Epithelial cell of esophagus (primary cell): ENCODE measurements at regions not wholly inside any gene's neighbourhood (a gene's known extent, or its start where the extent isn't known, plus 50 kb on each side); places are given as distances from the start of the nearest gene placed in this dataset.
A peak's percentile ranks its signal among the peaks of the same experiment; 100 is the strongest.

ENCODE experiments used
- DNase-seq: peaks from one replicate; pipeline ENCODE4 v3.0.0; 2010; ENCODE audit warnings: low read depth
- H3K4me3 ChIP-seq: 2 replicates; pipeline ENCODE4 v1.5.1; 2011; ENCODE audit warnings: mild to moderate bottlenecking, low read length, control low read depth
- TF ChIP-seq, protein P1 (sequence below): IDR thresholded peaks from 2 replicates; pipeline ENCODE4 v1.5.1; 2011; ENCODE audit warnings: low read depth, mild to moderate bottlenecking, low read length, control low read depth, inconsistent platforms; ENCODE audit not compliant: insufficient read depth; ENCODE audit errors: missing control alignments

DNA sequence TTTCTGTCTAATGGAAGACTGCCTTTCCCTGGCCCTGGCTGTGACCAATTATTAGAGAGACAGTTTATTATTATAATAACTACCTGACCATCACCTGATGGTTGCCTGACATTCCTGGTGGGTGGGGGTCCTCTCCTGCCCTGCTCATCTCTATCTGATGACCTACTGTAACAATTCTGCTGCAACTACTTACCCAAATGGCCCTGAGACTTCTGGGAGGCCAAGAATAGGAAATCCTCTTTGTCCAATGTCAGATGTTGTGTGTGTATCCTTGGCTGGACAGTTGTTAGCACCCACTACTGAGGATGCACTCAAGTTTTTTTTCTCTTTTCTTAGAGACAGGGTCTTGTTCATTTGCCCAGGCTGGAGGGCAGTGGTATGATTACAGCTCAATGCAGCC is 110.3 kb downstream of the DDX1 start:
- TF ChIP-seq, protein P1, sequence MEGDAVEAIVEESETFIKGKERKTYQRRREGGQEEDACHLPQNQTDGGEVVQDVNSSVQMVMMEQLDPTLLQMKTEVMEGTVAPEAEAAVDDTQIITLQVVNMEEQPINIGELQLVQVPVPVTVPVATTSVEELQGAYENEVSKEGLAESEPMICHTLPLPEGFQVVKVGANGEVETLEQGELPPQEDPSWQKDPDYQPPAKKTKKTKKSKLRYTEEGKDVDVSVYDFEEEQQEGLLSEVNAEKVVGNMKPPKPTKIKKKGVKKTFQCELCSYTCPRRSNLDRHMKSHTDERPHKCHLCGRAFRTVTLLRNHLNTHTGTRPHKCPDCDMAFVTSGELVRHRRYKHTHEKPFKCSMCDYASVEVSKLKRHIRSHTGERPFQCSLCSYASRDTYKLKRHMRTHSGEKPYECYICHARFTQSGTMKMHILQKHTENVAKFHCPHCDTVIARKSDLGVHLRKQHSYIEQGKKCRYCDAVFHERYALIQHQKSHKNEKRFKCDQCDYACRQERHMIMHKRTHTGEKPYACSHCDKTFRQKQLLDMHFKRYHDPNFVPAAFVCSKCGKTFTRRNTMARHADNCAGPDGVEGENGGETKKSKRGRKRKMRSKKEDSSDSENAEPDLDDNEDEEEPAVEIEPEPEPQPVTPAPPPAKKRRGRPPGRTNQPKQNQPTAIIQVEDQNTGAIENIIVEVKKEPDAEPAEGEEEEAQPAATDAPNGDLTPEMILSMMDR, result no peak
- DNase-seq, result no peak
- H3K4me3 ChIP-seq, result no peak overlapping the region

DNA sequence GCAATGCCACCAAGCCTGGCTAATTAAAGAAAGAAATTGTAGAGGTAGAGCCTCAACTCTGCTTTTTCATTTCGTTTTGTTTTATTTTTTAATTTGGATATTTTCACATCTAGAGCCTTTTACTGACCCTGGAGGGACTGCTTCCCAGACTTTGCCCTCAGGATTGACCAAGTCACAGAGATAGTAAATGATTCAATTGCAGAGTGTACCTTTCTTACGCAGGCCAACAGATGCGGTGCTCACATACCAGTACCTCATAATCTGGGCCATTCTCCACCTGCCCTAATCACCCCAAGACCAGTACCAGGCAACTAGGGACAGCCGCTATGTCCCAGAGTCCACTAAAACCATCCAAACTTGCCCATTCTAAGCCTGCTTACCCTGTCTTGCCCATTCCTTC is 110.8 kb downstream of the DDX1 start:
- H3K4me3 ChIP-seq, result no peak overlapping the region
- no peak for DNase-seq
- TF ChIP-seq, protein P1, result no peak

DNA sequence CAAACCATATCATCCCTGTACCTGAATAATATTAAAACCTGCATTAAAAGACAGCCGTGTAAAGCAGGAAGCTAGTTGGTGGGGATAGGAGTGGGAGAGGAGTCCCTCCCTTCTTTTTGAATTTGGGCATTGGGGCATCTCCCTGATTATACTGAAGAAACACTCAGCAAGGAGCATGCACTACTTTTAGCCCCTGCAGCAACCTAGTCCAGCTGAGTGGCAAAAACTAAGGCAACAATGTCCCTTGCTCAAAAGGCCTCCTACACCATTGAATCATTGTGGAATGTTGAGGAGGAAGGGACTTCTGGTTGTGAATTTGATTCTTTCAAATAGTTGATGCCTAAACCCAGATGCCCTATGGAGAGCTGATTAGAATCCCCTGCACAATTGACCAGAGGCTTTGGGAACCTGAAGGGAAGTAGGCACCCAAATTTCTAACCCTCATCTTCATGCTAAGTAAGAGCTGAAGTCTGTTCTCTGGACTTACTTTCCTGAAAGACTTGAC is 111.7 kb downstream of the DDX1 start:
- H3K4me3 ChIP-seq, result no peak overlapping the region
- TF ChIP-seq, protein P1, result no peak
- no peak for DNase-seq

DNA sequence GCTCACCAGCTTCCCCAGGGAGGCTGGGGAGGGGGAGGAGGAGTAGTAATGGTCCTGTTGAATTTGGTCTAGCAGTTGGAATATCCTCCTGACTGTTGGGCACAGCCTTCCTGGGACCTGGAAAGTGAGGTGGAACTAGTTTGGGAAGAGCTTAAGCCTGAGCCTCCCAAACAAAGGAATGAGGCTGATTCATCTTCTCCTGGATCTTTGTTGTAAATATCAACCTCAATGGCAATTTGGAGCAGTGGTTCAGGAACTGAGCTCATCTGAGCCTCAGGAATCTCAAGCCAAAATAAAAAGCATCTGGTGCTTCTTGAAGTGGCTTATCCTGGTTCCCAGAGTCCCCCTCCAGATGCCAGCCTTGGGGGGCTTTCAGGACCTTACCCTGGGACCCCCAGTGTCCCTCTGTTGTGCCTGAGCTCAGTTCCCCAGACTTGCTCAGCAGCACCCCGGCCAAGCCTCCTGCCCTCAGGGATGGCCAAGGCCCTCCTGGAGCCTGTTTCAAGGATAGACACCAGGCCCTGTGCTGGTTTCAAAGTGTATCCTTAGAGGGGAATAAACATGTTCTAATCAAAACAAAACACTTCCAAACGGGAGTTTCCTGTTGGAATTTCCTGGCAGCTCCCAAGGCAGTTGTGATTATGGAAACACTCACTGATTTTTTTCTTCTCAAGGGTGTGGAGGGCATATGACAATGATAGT is 112.6 kb downstream of the DDX1 start:
- H3K4me3 ChIP-seq, result no peak overlapping the region
- TF ChIP-seq, protein P1, result no peak
- DNase-seq, result peak; percentile 9

DNA sequence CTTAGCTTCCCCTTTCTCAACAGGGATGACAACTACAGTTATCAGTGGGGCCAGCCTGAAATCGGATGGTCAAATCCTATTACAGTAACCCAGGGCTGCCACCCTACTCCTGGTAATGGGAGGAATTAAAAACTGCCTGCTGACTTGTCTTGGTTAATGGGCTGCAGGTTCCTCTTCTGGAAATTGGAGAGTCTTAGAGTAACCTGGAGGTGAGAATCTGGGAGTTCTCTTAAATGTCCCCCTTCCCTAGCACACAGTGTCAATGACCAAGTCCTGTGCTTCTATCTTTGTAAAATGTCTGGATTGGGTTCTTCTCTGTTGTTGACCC is 113.1 kb downstream of the DDX1 start:
- TF ChIP-seq, protein P1, result no peak
- H3K4me3 ChIP-seq, result no peak overlapping the region
- no peak for DNase-seq

DNA sequence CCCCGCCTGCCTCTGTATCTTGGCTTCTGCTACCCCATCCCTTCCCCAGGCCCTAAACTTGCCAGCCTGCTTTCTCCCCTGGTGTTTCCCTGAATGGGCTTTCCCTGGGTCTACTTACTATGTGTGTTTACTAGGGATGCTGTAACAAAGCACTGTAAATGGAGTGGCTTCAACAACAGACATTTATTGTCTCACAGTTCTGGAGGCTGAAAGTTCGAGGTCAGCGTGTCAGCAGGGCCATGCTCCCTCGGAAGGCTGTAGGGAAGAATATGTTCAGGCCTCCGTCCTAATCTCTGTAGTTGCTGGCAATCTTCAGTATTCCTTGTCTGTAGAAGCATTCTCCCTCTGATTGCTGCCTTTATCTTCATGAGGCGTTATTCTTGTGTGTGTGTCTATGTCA is 113.6 kb downstream of the DDX1 start:
- DNase-seq, result no peak
- no peak overlapping the region for H3K4me3 ChIP-seq
- TF ChIP-seq, protein P1, result no peak

DNA sequence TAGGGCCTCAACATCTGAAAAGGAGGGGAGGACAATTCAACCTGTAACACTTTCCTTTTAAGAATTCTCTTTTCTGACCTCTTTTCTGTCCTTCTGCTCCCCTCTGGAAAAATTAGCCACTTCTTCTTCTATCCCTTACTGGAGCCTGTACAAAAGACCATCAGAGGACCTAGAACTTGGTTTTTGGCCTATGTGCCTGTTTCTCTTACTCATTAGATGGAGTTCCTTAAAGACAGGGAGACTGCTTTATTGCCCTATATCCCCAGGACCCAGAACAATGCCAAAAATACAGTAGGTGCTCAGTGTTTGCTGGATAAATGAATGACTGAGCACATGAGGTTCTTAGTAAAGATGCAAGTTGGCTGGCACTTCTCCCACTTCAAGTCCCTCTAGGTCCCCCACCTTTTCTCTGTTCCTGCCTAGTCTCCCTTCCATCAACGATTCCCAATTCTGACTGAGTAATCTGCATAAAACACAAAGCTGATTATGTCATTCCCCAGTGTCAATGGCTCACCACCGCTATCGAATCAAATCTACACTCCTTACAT is 114.2 kb downstream of the DDX1 start:
- TF ChIP-seq, protein P1, result no peak
- H3K4me3 ChIP-seq, result no peak overlapping the region
- DNase-seq, result no peak
